CD14-positive monocyte (primary cell): ENCODE measurements at regions not wholly inside any gene's neighbourhood (a gene's known extent, or its start where the extent isn't known, plus 50 kb on each side); places are given as distances from the start of the nearest gene placed in this dataset.

Source experiments
- DNase-seq, 3 donors: peaks; one replicate each; pipeline ENCODE4 v3.0.0-alpha.2; 2011 to 2022
- H2AFZ ChIP-seq: 2 replicates; pipeline ENCODE4 v1.6.0; 2012; ENCODE audit warnings: mild to moderate bottlenecking, low read depth, low read length, inconsistent platforms; ENCODE audit not compliant: insufficient read depth, poor library complexity, severe bottlenecking
- H3K27ac ChIP-seq, 2 donors: 1 replicate in 1 of 2; 2 replicates in 1 of 2; pipeline ENCODE4 v1.5.1; 2012 to 2013; ENCODE audit warnings: low read length in 2 of 2, control low read depth in 1 of 2, inconsistent platforms in 1 of 2, low read depth in 1 of 2, mild to moderate bottlenecking in 1 of 2
- H3K27me3 ChIP-seq, 2 donors: one replicate each; pipeline versions ENCODE4 v1.6.0 to v1.6.1; 2011 to 2013; ENCODE audit warnings: low read length in 2 of 2; ENCODE audit not compliant: control insufficient read depth in 2 of 2, insufficient read depth in 2 of 2
- H3K36me3 ChIP-seq, 2 donors: replicated peaks in 1 of 2; 1 replicate in 1 of 2; 2 replicates in 1 of 2; pipeline versions ENCODE4 v1.5.1 to v1.6.1; 2012 to 2013; ENCODE audit warnings: low read length in 2 of 2, control low read depth in 1 of 2, inconsistent platforms in 1 of 2, mild to moderate bottlenecking in 1 of 2; ENCODE audit not compliant: insufficient read depth in 2 of 2, control insufficient read depth in 1 of 2
- H3K4me1 ChIP-seq, 2 donors: 1 replicate in 1 of 2; 2 replicates in 1 of 2; pipeline versions ENCODE4 v1.5.1 to v1.6.1; 2012 to 2013; ENCODE audit warnings: low read length in 2 of 2, control low read depth in 1 of 2, inconsistent platforms in 1 of 2, mild to moderate bottlenecking in 1 of 2, moderate library complexity in 1 of 2; ENCODE audit not compliant: insufficient read depth in 2 of 2, control insufficient read depth in 1 of 2
- H3K4me2 ChIP-seq: replicated peaks from 2 replicates; pipeline ENCODE3; 2012; ENCODE audit warnings: low read length, moderate library complexity, mild to moderate bottlenecking; ENCODE audit not compliant: poor library complexity, severe bottlenecking; ENCODE audit errors: extremely low read depth
- H3K4me3 ChIP-seq, 3 experiments: fragments of 200-600 bp in 1 of 3; sonication (generic) in 1 of 3; replicated peaks in 1 of 3; 1 replicate in 2 of 3; 2 replicates in 1 of 3; pipeline ENCODE4 v1.5.1; 2011 to 2013; ENCODE audit warnings: low read length in 3 of 3, mild to moderate bottlenecking in 3 of 3, control low read depth in 2 of 3, low read depth in 2 of 3, inconsistent platforms in 1 of 3, moderate library complexity in 1 of 3
- H3K79me2 ChIP-seq: 2 replicates; pipeline ENCODE4 v1.6.0; 2012; ENCODE audit warnings: mild to moderate bottlenecking, control low read depth, inconsistent platforms, low read length, moderate library complexity; ENCODE audit not compliant: insufficient read depth
- H3K9ac ChIP-seq: 2 replicates; pipeline ENCODE4 v1.6.0; 2017; ENCODE audit warnings: low read length, mild to moderate bottlenecking; ENCODE audit not compliant: insufficient read depth, poor library complexity, severe bottlenecking
- H3K9me3 ChIP-seq, 2 donors: replicated peaks in 1 of 2; 1 replicate in 1 of 2; 2 replicates in 1 of 2; pipeline versions ENCODE4 v1.5.1 to v1.6.1; 2012 to 2013; ENCODE audit warnings: low read length in 2 of 2, control low read depth in 1 of 2; ENCODE audit not compliant: control insufficient read depth in 1 of 2, insufficient read depth in 1 of 2
- H4K20me1 ChIP-seq: 2 replicates; pipeline ENCODE4 v1.6.0; 2012; ENCODE audit warnings: mild to moderate bottlenecking, low read length, control low read depth, moderate library complexity; ENCODE audit not compliant: insufficient read depth
- H3K27ac Mint-ChIP-seq, 7 donors: one replicate each; pipeline ENCODE4 v1.8.0; 2020; ENCODE audit warnings: mild to moderate bottlenecking in 7 of 7, mixed read lengths in 7 of 7, moderate library complexity in 6 of 7, inconsistent platforms in 2 of 7
- H3K27me3 Mint-ChIP-seq, 3 donors: one replicate each; pipeline ENCODE4 v1.8.0; 2021 to 2022; ENCODE audit warnings: low read depth in 3 of 3, mild to moderate bottlenecking in 3 of 3, mixed read lengths in 3 of 3, moderate library complexity in 3 of 3, inconsistent platforms in 1 of 3
- H3K36me3 Mint-ChIP-seq, 2 donors: one replicate each; pipeline ENCODE4 v1.8.0; 2020; ENCODE audit warnings: mixed read lengths in 2 of 2, inconsistent platforms in 1 of 2, mild to moderate bottlenecking in 1 of 2
- H3K4me1 Mint-ChIP-seq: one replicate; pipeline ENCODE4 v1.8.0; 2020; ENCODE audit warnings: mild to moderate bottlenecking, mixed read lengths
- H3K4me3 Mint-ChIP-seq, 2 donors: one replicate each; pipeline ENCODE4 v1.8.0; 2020; ENCODE audit warnings: mild to moderate bottlenecking in 2 of 2, mixed read lengths in 2 of 2, moderate library complexity in 1 of 2
- H3K9me3 Mint-ChIP-seq, 7 donors: one replicate each; pipeline ENCODE4 v1.8.0; 2020 to 2022; ENCODE audit warnings: mixed read lengths in 7 of 7, mild to moderate bottlenecking in 6 of 7, moderate library complexity in 6 of 7, inconsistent platforms in 2 of 7
- WGBS: methylation state at CpG from one replicate; pipeline ENCODE4 v1.1.5; 2013; ENCODE audit warnings: missing lambda C conversion rate; ENCODE audit not compliant: insufficient coverage; 5-methylcytosine and 5-hydroxymethylcytosine counted together
- intact Hi-C, 2 donors: fragments of 100-400 bp; cut with micrococcal nuclease; formaldehyde crosslinking; loops; one replicate each; pipeline versions ENCODE4 v1.15.0 to v1.15.1; 2023
- TF ChIP-seq, protein P1 (sequence below): fragments of 200-600 bp; IDR thresholded peaks from one replicate; pipeline ENCODE4 v1.8.0; 2022; ENCODE audit warnings: antibody characterized with exemption, mild to moderate bottlenecking

DNA sequence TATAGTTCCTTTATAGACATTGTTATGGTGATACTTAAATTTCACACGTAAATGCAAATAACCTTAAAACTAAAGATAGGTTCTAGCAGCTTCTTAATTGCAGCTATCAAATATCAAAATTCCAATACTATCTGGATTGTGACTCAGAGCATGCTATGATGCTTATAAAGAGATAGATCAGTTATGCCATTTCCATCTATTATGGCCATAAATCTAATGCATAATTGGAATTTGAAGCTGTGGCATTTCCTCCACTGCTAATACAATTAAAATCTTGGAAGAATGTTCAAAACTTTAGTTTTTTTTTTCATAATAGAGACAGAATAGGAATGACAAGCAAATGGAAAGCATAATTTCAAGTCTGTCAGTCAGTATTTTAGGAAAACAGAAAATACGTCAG, 220.8 kb upstream of the GALNT5 start:
- Histone ChIP-seq H3K79me2 (no peaks in the 10 kb centered on the region), H3K4me1 (no peaks in the 10 kb centered on the region), H3K4me3 (no peak overlapping the region), H2AFZ (no peak overlapping the region), H4K20me1 (no peaks in the 10 kb centered on the region), H3K9ac (no peak overlapping the region), H3K4me2 (no peak overlapping the region), H3K36me3 (no peaks in the 10 kb centered on the region), H3K27me3 (no peaks in the 10 kb centered on the region), H3K27ac (no peak overlapping the region), H3K9me3 (no peaks in the 10 kb centered on the region)
- Mint-ChIP-seq H3K9me3 (peaks cover 0 to 2% (median 0%) of the 10 kb centered on the region in 7 donors), H3K4me3 (no peak overlapping the region), H3K4me1 (no peaks in the 10 kb centered on the region), H3K36me3 (no peaks in the 10 kb centered on the region), H3K27me3 (peaks cover 0 to 2% (median 0%) of the 10 kb centered on the region in 3 donors), H3K27ac (no peak overlapping the region)
- no CpG with 5 or more reads among the region's 2 CpGs for WGBS
- DNase-seq: no peak
- TF ChIP-seq, protein P1, sequence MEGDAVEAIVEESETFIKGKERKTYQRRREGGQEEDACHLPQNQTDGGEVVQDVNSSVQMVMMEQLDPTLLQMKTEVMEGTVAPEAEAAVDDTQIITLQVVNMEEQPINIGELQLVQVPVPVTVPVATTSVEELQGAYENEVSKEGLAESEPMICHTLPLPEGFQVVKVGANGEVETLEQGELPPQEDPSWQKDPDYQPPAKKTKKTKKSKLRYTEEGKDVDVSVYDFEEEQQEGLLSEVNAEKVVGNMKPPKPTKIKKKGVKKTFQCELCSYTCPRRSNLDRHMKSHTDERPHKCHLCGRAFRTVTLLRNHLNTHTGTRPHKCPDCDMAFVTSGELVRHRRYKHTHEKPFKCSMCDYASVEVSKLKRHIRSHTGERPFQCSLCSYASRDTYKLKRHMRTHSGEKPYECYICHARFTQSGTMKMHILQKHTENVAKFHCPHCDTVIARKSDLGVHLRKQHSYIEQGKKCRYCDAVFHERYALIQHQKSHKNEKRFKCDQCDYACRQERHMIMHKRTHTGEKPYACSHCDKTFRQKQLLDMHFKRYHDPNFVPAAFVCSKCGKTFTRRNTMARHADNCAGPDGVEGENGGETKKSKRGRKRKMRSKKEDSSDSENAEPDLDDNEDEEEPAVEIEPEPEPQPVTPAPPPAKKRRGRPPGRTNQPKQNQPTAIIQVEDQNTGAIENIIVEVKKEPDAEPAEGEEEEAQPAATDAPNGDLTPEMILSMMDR: no peak
- intact Hi-C loops: no loop called here

DNA sequence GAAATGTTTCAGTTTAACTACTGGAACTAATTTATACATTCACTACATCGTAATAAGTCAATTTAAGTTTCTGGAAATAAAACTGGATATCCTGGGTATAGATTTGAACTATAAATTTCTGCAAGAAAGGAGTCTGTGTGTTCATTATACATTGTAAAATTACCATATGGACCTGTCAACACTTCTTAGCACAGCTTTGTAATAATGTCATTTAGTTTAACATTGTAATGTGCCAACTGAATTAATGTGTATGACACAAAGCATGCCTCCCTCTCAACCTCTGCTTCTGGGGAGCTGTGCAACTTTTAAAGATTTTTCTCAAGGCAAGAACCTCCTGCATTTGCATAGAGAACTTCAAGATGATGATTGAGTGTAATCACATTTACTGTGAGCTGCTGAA, 213.7 kb upstream of the GALNT5 start:
- Mint-ChIP-seq H3K9me3 (peaks cover 0 to 2% (median 0%) of the 10 kb centered on the region in 7 donors), H3K4me1 (no peaks in the 10 kb centered on the region), H3K36me3 (no peaks in the 10 kb centered on the region)

More for the DNA sequence above, 213.7 kb upstream of the GALNT5 start:
- Histone ChIP-seq H3K4me1 (no peaks in the 10 kb centered on the region), H3K27ac (no peak overlapping the region), H3K27me3 (no peaks in the 10 kb centered on the region), H3K36me3 (no peaks in the 10 kb centered on the region), H3K79me2 (no peaks in the 10 kb centered on the region), H2AFZ (no peak overlapping the region), H3K4me3 (no peak overlapping the region), H3K9ac (no peak overlapping the region), H3K9me3 (no peaks in the 10 kb centered on the region), H4K20me1 (no peaks in the 10 kb centered on the region), H3K4me2 (no peak overlapping the region)
- H3K27ac Mint-ChIP-seq: no peak overlapping the region
- TF ChIP-seq, protein P1: no peak
- DNase-seq: no peak
- intact Hi-C loops: no loop called here
- H3K27me3 Mint-ChIP-seq: peaks cover 0 to 2% (median 0%) of the 10 kb centered on the region in 3 donors
- no CpG with 5 or more reads among the region's 1 CpG for WGBS
- no peak overlapping the region for H3K4me3 Mint-ChIP-seq
